ENCODE measurements at regions not wholly inside any gene's neighbourhood (a gene's known extent, or its start where the extent isn't known, plus 50 kb on each side); places are given as distances from the start of the nearest gene placed in this dataset.

DNA sequence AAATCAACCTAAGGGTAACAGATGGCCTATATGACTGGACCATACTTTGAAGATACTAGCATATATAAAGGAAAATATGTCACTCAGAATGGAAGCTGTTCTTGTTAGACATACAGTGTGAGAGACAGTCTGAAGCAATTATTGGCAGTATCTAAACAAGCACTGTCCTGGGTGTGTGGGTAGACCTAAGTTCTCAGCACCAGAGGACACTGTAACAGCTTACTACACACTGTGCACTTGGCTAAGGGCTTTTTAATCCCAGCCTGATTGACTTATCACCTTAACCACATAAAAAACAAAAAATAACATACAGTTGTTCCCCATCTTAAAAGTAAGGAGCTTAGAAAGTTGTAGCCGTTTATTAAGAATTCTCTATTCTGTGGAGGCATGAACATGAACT is 1066.1 kb upstream of the FANCL start:
- TF ChIP-seq, protein P1, sequence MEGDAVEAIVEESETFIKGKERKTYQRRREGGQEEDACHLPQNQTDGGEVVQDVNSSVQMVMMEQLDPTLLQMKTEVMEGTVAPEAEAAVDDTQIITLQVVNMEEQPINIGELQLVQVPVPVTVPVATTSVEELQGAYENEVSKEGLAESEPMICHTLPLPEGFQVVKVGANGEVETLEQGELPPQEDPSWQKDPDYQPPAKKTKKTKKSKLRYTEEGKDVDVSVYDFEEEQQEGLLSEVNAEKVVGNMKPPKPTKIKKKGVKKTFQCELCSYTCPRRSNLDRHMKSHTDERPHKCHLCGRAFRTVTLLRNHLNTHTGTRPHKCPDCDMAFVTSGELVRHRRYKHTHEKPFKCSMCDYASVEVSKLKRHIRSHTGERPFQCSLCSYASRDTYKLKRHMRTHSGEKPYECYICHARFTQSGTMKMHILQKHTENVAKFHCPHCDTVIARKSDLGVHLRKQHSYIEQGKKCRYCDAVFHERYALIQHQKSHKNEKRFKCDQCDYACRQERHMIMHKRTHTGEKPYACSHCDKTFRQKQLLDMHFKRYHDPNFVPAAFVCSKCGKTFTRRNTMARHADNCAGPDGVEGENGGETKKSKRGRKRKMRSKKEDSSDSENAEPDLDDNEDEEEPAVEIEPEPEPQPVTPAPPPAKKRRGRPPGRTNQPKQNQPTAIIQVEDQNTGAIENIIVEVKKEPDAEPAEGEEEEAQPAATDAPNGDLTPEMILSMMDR (IDR thresholded peaks at IDR 0.05; ENCODE audit: insufficient read depth, low read length): no peak
- TF ChIP-seq, protein P2, sequence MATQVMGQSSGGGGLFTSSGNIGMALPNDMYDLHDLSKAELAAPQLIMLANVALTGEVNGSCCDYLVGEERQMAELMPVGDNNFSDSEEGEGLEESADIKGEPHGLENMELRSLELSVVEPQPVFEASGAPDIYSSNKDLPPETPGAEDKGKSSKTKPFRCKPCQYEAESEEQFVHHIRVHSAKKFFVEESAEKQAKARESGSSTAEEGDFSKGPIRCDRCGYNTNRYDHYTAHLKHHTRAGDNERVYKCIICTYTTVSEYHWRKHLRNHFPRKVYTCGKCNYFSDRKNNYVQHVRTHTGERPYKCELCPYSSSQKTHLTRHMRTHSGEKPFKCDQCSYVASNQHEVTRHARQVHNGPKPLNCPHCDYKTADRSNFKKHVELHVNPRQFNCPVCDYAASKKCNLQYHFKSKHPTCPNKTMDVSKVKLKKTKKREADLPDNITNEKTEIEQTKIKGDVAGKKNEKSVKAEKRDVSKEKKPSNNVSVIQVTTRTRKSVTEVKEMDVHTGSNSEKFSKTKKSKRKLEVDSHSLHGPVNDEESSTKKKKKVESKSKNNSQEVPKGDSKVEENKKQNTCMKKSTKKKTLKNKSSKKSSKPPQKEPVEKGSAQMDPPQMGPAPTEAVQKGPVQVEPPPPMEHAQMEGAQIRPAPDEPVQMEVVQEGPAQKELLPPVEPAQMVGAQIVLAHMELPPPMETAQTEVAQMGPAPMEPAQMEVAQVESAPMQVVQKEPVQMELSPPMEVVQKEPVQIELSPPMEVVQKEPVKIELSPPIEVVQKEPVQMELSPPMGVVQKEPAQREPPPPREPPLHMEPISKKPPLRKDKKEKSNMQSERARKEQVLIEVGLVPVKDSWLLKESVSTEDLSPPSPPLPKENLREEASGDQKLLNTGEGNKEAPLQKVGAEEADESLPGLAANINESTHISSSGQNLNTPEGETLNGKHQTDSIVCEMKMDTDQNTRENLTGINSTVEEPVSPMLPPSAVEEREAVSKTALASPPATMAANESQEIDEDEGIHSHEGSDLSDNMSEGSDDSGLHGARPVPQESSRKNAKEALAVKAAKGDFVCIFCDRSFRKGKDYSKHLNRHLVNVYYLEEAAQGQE (IDR thresholded peaks at IDR 0.05; ENCODE audit: insufficient replicate concordance, low read depth): no peak
- TF ChIP-seq POLR2AphosphoS5 (IDR thresholded peaks at IDR 0.05; ENCODE audit: low read depth): no peak

Data from HL-60 (cell line).